GM12878 (cell line): ENCODE measurements at regions not wholly inside any gene's neighbourhood (a gene's known extent, or its start where the extent isn't known, plus 50 kb on each side); places are given as distances from the start of the nearest gene placed in this dataset.

Experiments used
- ATAC-seq: fragments of 200-7000 bp; cut with Tn5 transposase; 3 replicates; pipeline ENCODE4 v1.9.1; 2020; ENCODE audit warnings: mild to moderate bottlenecking, moderate library complexity
- BruUV-seq: library from RNA; stranded (reverse); fragments of 400-500 nt; replicated peaks from 2 replicates; lab custom pipeline; 2021; lab: Mats Ljungman, UMichigan
- CTCF ChIA-PET: fragments of 300-600 bp; sonication (Branson Sonifier 250); formaldehyde crosslinking; extraction: SDS; loops from one replicate; lab custom pipeline; 2021; ENCODE audit warnings: inconsistent platforms; lab: Yijun Ruan, JAX
- POLR2A ChIA-PET: fragments of 350-600 bp; formaldehyde crosslinking; extraction: SDS; loops from one replicate; lab custom pipeline; 2021; ENCODE audit warnings: inconsistent platforms; lab: Charles Lee
- RAD21 ChIA-PET: fragments of 300-600 bp; sonication (Branson Sonifier 250); formaldehyde crosslinking; loops from one replicate; lab custom pipeline; 2023; ENCODE audit warnings: antibody characterized with exemption; ENCODE audit not compliant: unreplicated experiment; lab: Charles Lee
- SMC1A ChIA-PET: fragments of 300-600 bp; sonication (Branson Sonifier 250); formaldehyde crosslinking; loops from one replicate; lab custom pipeline; 2023; ENCODE audit not compliant: unreplicated experiment, uncharacterized antibody; lab: Charles Lee
- DNase-seq: peaks from one replicate; pipeline ENCODE4 v3.0.0-alpha.2; 2011; ENCODE audit warnings: low read depth, low spot score
- FAIRE-seq: peaks from 3 replicates; lab custom pipeline; 2011; peaks lifted over from hg19 to GRCh38; lab: Jason Lieb, UNC
- H2AFZ ChIP-seq: 2 replicates; pipeline ENCODE4 v1.6.0; 2011; ENCODE audit warnings: low read depth, low read length, control low read depth; ENCODE audit not compliant: control insufficient read depth
- H3K27ac ChIP-seq: 2 replicates; pipeline ENCODE4 v1.5.1; 2011; ENCODE audit warnings: control low read depth; ENCODE audit not compliant: control insufficient read depth, insufficient read depth
- H3K27me3 ChIP-seq, 2 experiments: replicated peaks in 1 of 2; 2 replicates each; pipeline versions ENCODE4 v1.6.0 to v1.6.1; 2011; ENCODE audit warnings: low read length in 1 of 2; ENCODE audit not compliant: control insufficient read depth in 2 of 2, insufficient read depth in 2 of 2
- H3K36me3 ChIP-seq, 2 experiments: 2 replicates each; pipeline ENCODE4 v1.5.1; 2011; ENCODE audit warnings: low read length in 1 of 2; ENCODE audit not compliant: control insufficient read depth in 2 of 2, insufficient read depth in 2 of 2
- H3K4me1 ChIP-seq: 2 replicates; pipeline ENCODE4 v1.6.1; 2011; ENCODE audit warnings: mild to moderate bottlenecking, low read length, moderate library complexity, mixed read lengths; ENCODE audit not compliant: control insufficient read depth, insufficient read depth
- H3K4me2 ChIP-seq: 2 replicates; pipeline ENCODE4 v1.6.0; 2011; ENCODE audit warnings: control low read depth; ENCODE audit not compliant: control insufficient read depth, insufficient read depth
- H3K4me3 ChIP-seq: fragments of 200-600 bp; sonication (generic); 2 replicates; pipeline ENCODE4 v1.5.1; 2016
- H3K79me2 ChIP-seq: 2 replicates; pipeline ENCODE4 v1.6.0; 2011; ENCODE audit warnings: low read length; ENCODE audit not compliant: control insufficient read depth, insufficient read depth
- H3K9ac ChIP-seq: 2 replicates; pipeline ENCODE4 v1.8.0; 2011; ENCODE audit warnings: low read length, control low read depth, mixed read lengths; ENCODE audit not compliant: control insufficient read depth, insufficient read depth
- H3K9me3 ChIP-seq: replicated peaks from 3 replicates; pipeline ENCODE4 v1.5.1; 2011; ENCODE audit warnings: mild to moderate bottlenecking, low read length; ENCODE audit not compliant: control insufficient read depth, insufficient read depth
- H4K20me1 ChIP-seq: 2 replicates; pipeline ENCODE4 v1.6.0; 2011; ENCODE audit not compliant: control insufficient read depth, insufficient read depth
- ASH2L ChIP-seq: fragments of 300-600, 200-600 bp; sonication (generic); IDR thresholded peaks from 2 replicates; pipeline ENCODE4 v1.6.1; 2017; ENCODE audit warnings: low read depth, mild to moderate bottlenecking, borderline replicate concordance
- CBX3 ChIP-seq: fragments of 200-600 bp; sonication (generic); IDR thresholded peaks from 2 replicates; pipeline ENCODE4 v1.6.1; 2016; ENCODE audit warnings: low read depth, borderline replicate concordance
- CREM ChIP-seq: IDR thresholded peaks from 2 replicates; pipeline ENCODE4 v1.6.1; 2014; ENCODE audit warnings: antibody characterized with exemption, low read depth
- DPF2 ChIP-seq: fragments of 450-650 bp; IDR thresholded peaks from 2 replicates; pipeline ENCODE4 v1.6.1; 2017; ENCODE audit warnings: mild to moderate bottlenecking
- ETV6 ChIP-seq, 2 experiments: fragments of 450-650 bp in 1 of 2; IDR thresholded peaks in 1 of 2; conservative IDR thresholded peaks in 1 of 2; 2 replicates each; pipeline ENCODE4 v1.6.1; 2014; ENCODE audit warnings: antibody characterized with exemption in 1 of 2, borderline replicate concordance in 1 of 2, low read depth in 1 of 2, mild to moderate bottlenecking in 1 of 2, moderate library complexity in 1 of 2
- FOXM1 ChIP-seq: IDR thresholded peaks from 2 replicates; pipeline ENCODE4 v1.6.1; 2012; ENCODE audit warnings: low read depth, mild to moderate bottlenecking, inconsistent platforms, low read length, moderate library complexity
- GATAD2B ChIP-seq: fragments of 450-650 bp; conservative IDR thresholded peaks from 2 replicates; pipeline ENCODE4 v1.6.1; 2017; ENCODE audit warnings: low read depth, mild to moderate bottlenecking, moderate library complexity
- KAT2A ChIP-seq: conservative IDR thresholded peaks from 2 replicates; pipeline ENCODE4 v1.6.1; 2011; ENCODE audit warnings: low read depth, low read length; ENCODE audit not compliant: control insufficient read depth
- NFXL1 ChIP-seq: fragments of 450-650 bp; IDR thresholded peaks from 2 replicates; pipeline ENCODE4 v1.6.1; 2017; ENCODE audit warnings: antibody characterized with exemption, mild to moderate bottlenecking, borderline replicate concordance
- PBX3 ChIP-seq: IDR thresholded peaks from 2 replicates; pipeline ENCODE4 v1.6.1; 2011; ENCODE audit warnings: mild to moderate bottlenecking, low read depth, low read length, moderate library complexity; ENCODE audit not compliant: insufficient replicate concordance
- RFX5 ChIP-seq: IDR thresholded peaks from 2 replicates; pipeline ENCODE4 v1.6.1; 2011; ENCODE audit warnings: low read depth, low read length, improper control_type of control experiment
- RUNX3 ChIP-seq: IDR thresholded peaks from 2 replicates; pipeline ENCODE4 v1.6.1; 2012; ENCODE audit warnings: low read length, inconsistent platforms
- TBL1XR1 ChIP-seq: IDR thresholded peaks from 2 replicates; pipeline ENCODE4 v1.6.1; 2012; ENCODE audit warnings: low read depth, low read length, improper control_type of control experiment
- ZNF24 ChIP-seq: fragments of 450-650 bp; IDR thresholded peaks from 2 replicates; pipeline ENCODE4 v1.6.1; 2017; ENCODE audit warnings: antibody characterized with exemption, mild to moderate bottlenecking
- ZNF384 ChIP-seq: IDR thresholded peaks from 2 replicates; pipeline ENCODE4 v1.6.1; 2012; ENCODE audit warnings: low read depth, mild to moderate bottlenecking, low read length, improper control_type of control experiment, borderline replicate concordance
- WGBS: methylation state at CpG from one replicate; pipeline ENCODE4 v1.1.6; 2016; ENCODE audit warnings: low lambda C conversion rate; ENCODE audit not compliant: insufficient replicate concordance, insufficient coverage; ENCODE audit errors: missing lambda C conversion rate; 5-methylcytosine and 5-hydroxymethylcytosine counted together
- in situ Hi-C: fragments of 300-500 bp; cut with MboI; formaldehyde crosslinking; loops from 9 replicates; pipeline ENCODE4 v1.14.3; 2018; ENCODE audit warnings: mixed read lengths
- intact Hi-C: fragments of 100-400 bp; cut with micrococcal nuclease; formaldehyde crosslinking; loops from one replicate; pipeline ENCODE4 v1.14.2; 2022; ENCODE audit not compliant: unreplicated experiment
- TF ChIP-seq, protein P1 (sequence below): fragments of 450-650 bp; IDR thresholded peaks from 2 replicates; pipeline ENCODE4 v1.6.1; 2017; ENCODE audit warnings: mild to moderate bottlenecking

GRCh38 chr12:62205346-62205745 lies 54.9 kb upstream of the USP15 start:
- Histone ChIP-seq H3K36me3 (no peaks in the 10 kb centered on the region), H3K9ac (no peak overlapping the region), H3K27ac (no peak overlapping the region), H3K79me2 (no peaks in the 10 kb centered on the region), H3K4me1 (no peaks in the 10 kb centered on the region), H3K27me3 (no peaks in the 10 kb centered on the region), H3K4me3 (no peak overlapping the region), H3K4me2 (no peak overlapping the region), H3K9me3 (no peaks in the 10 kb centered on the region; the same call in 2 of the 3 replicates), H2AFZ (no peak overlapping the region), H4K20me1 (no peaks in the 10 kb centered on the region)
- ChIA-PET SMC1A (no interaction called here), CTCF (no interaction called here), RAD21 (no interaction called here), POLR2A (no interaction called here)
- FAIRE-seq, result no peak
- no peak for ATAC-seq
- in situ Hi-C loops (no loop called here), intact Hi-C loops (no loop called here)
- no peak for DNase-seq
- no TSS peak for BruUV-seq
- 65% methylated on average over 1 of the region's 1 CpG for WGBS
- TF ChIP-seq NFXL1 (no peak), RUNX3 (no peak), TBL1XR1 (no peak), ASH2L (no peak), KAT2A (no peak), DPF2 (no peak), ETV6 (conservative IDR thresholded peaks at IDR 0.05 in 1 of 2, IDR thresholded peaks at IDR 0.05 in 1 of 2; ENCODE audit: borderline replicate concordance in 1 of 2, low read depth in 1 of 2) (no peak), ZNF384 (no peak), GATAD2B (no peak), RFX5 (no peak), CREM (no peak), FOXM1 (no peak), ZNF24 (no peak), CBX3 (no peak), PBX3 (no peak)
- TF ChIP-seq, protein P1, sequence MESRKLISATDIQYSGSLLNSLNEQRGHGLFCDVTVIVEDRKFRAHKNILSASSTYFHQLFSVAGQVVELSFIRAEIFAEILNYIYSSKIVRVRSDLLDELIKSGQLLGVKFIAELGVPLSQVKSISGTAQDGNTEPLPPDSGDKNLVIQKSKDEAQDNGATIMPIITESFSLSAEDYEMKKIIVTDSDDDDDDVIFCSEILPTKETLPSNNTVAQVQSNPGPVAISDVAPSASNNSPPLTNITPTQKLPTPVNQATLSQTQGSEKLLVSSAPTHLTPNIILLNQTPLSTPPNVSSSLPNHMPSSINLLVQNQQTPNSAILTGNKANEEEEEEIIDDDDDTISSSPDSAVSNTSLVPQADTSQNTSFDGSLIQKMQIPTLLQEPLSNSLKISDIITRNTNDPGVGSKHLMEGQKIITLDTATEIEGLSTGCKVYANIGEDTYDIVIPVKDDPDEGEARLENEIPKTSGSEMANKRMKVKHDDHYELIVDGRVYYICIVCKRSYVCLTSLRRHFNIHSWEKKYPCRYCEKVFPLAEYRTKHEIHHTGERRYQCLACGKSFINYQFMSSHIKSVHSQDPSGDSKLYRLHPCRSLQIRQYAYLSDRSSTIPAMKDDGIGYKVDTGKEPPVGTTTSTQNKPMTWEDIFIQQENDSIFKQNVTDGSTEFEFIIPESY, result no peak
